ENCODE measurements at regions not wholly inside any gene's neighbourhood (a gene's known extent, or its start where the extent isn't known, plus 50 kb on each side); places are given as distances from the start of the nearest gene placed in this dataset.

GRCh38 chr2:128494640-128495321 is 176.1 kb upstream of the HS6ST1 start:
- no peak for DNase-seq

- DNase-seq, result no peak
Observed at GRCh38 chr2:128495996-128496547, 177.4 kb upstream of the HS6ST1 start.

GRCh38 chr2:128496700-128497099 is 178.0 kb upstream of the HS6ST1 start:
- peak in 2 of 4 experiments; percentile 30 to 35 for DNase-seq

- DNase-seq, result no peak
Observed at GRCh38 chr2:128497461-128497860, 178.8 kb upstream of the HS6ST1 start.

GRCh38 chr2:128498086-128498485 is 179.4 kb upstream of the HS6ST1 start:
- DNase-seq, result no peak

GRCh38 chr2:128498589-128498988 is 179.9 kb upstream of the HS6ST1 start:
- no peak for DNase-seq

GRCh38 chr2:128499367-128500137 is 180.9 kb upstream of the HS6ST1 start:
- DNase-seq, result no peak

GRCh38 chr2:128500138-128500800 is 181.6 kb upstream of the HS6ST1 start:
- DNase-seq, result peak in 3 of 4 experiments; percentile 30 to 56 (median 55)

- DNase-seq, result no peak
Observed at GRCh38 chr2:128501006-128501690, 182.5 kb upstream of the HS6ST1 start.

GRCh38 chr2:128501700-128502099 is 183.0 kb upstream of the HS6ST1 start:
- no peak for DNase-seq

GRCh38 chr2:128502200-128502599 is 183.5 kb upstream of the HS6ST1 start:
- no peak for DNase-seq

GRCh38 chr2:128502638-128503246 is 184.1 kb upstream of the HS6ST1 start:
- no peak for DNase-seq

GRCh38 chr2:128503399-128504245 is 185.0 kb upstream of the HS6ST1 start:
- DNase-seq, result no peak

- peak in 1 of 4 experiments; percentile 3 for DNase-seq
Observed at GRCh38 chr2:128504246-128505149, 185.8 kb upstream of the HS6ST1 start.

- no peak for DNase-seq
Observed at GRCh38 chr2:128505150-128505490, 186.5 kb upstream of the HS6ST1 start.

GRCh38 chr2:128505575-128506526 is 187.2 kb upstream of the HS6ST1 start:
- DNase-seq, result peak in 1 of 4 experiments; percentile 1

- DNase-seq, result no peak
Observed at GRCh38 chr2:128506534-128506933, 187.9 kb upstream of the HS6ST1 start.

GRCh38 chr2:128510701-128511397 is 192.2 kb upstream of the HS6ST1 start:
- DNase-seq, result peak; percentile 53 to 81 (median 68)
